Peyer's patch (tissue), 4 donors: ENCODE measurements at regions not wholly inside any gene's neighbourhood (a gene's known extent, or its start where the extent isn't known, plus 50 kb on each side); places are given as distances from the start of the nearest gene placed in this dataset.

ENCODE experiments used
- DNase-seq, 3 donors: peaks; one replicate each; pipeline ENCODE4 v3.0.0-alpha.2; 2017 to 2019
- H3K27ac ChIP-seq, 4 donors: fragments of 200-600 bp; sonication (generic); one replicate each; pipeline ENCODE4 v1.5.1; 2016 to 2019
- H3K27me3 ChIP-seq, 2 donors: fragments of 200-600 bp; sonication (generic); one replicate each; pipeline ENCODE4 v1.5.1; 2019
- H3K36me3 ChIP-seq, 3 donors: fragments of 200-600 bp; sonication (generic); one replicate each; pipeline ENCODE4 v1.5.1; 2016 to 2019
- H3K4me1 ChIP-seq, 4 donors: fragments of 200-600 bp; sonication (generic); one replicate each; pipeline ENCODE4 v1.5.1; 2016 to 2019
- H3K4me3 ChIP-seq, 4 donors: fragments of 200-600 bp; sonication (generic); 1 replicate in 3 of 4; 2 replicates in 1 of 4; pipeline ENCODE4 v1.5.1; 2016 to 2019; ENCODE audit warnings: mild to moderate bottlenecking in 1 of 4
- H3K9me3 ChIP-seq, 4 donors: fragments of 200-600 bp; sonication (generic); one replicate each; pipeline ENCODE4 v1.5.1; 2016 to 2019; ENCODE audit warnings: mild to moderate bottlenecking in 1 of 4
- POLR2A ChIP-seq, 2 donors: fragments of 450-650 bp; IDR thresholded peaks; one replicate each; pipeline ENCODE4 v1.5.1; 2017; ENCODE audit warnings: antibody characterized with exemption in 2 of 2, mild to moderate bottlenecking in 2 of 2, moderate library complexity in 2 of 2
- TF ChIP-seq, protein P1 (sequence below), 6 experiments: fragments of 450-650 bp in 4 of 6; fragments of 200-600 bp in 2 of 6; sonication (generic) in 1 of 6; IDR thresholded peaks; one replicate each; pipeline ENCODE4 v1.5.1; 2017 to 2019; ENCODE audit warnings: antibody characterized with exemption in 6 of 6, mild to moderate bottlenecking in 3 of 6, moderate library complexity in 1 of 6

GRCh38 chr3:165529451-165529850, 307.8 kb downstream of the BCHE start:
- Histone ChIP-seq H3K36me3 (no peaks in the 10 kb centered on the region), H3K27me3 (no peaks in the 10 kb centered on the region), H3K27ac (no peak overlapping the region), H3K9me3 (no peaks in the 10 kb centered on the region), H3K4me1 (no peaks in the 10 kb centered on the region), H3K4me3 (no peak overlapping the region)
- DNase-seq = no peak
- TF ChIP-seq, protein P1, sequence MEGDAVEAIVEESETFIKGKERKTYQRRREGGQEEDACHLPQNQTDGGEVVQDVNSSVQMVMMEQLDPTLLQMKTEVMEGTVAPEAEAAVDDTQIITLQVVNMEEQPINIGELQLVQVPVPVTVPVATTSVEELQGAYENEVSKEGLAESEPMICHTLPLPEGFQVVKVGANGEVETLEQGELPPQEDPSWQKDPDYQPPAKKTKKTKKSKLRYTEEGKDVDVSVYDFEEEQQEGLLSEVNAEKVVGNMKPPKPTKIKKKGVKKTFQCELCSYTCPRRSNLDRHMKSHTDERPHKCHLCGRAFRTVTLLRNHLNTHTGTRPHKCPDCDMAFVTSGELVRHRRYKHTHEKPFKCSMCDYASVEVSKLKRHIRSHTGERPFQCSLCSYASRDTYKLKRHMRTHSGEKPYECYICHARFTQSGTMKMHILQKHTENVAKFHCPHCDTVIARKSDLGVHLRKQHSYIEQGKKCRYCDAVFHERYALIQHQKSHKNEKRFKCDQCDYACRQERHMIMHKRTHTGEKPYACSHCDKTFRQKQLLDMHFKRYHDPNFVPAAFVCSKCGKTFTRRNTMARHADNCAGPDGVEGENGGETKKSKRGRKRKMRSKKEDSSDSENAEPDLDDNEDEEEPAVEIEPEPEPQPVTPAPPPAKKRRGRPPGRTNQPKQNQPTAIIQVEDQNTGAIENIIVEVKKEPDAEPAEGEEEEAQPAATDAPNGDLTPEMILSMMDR (IDR thresholded peaks at IDR 0.05) = no peak
- TF ChIP-seq POLR2A (IDR thresholded peaks at IDR 0.05) = no peak

DNA sequence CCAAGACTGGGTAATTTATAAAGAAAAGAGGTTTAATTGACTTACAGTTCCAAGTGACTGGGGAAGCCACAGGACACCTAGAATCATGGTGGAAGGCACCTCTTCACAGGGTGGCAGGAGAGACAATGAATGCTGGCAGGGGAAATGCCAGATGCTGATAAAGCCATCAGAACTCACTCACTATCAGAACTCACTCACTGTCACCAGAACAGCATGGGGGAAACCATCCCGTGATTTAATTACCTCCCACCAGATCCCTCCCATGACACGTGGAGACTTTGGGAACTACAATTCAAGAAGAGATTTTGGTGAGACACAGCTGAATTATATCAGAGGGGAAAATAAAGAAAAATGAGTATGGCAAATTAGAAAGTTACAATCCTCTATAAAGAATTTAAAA, 310.9 kb downstream of the BCHE start:
- no peaks in the 10 kb centered on the region for H3K4me1 ChIP-seq
- no peak overlapping the region for H3K27ac ChIP-seq
- H3K9me3 ChIP-seq = no peaks in the 10 kb centered on the region
- no peaks in the 10 kb centered on the region for H3K27me3 ChIP-seq
- no peak overlapping the region for H3K4me3 ChIP-seq
- no peak for DNase-seq
- no peaks in the 10 kb centered on the region for H3K36me3 ChIP-seq
- TF ChIP-seq, protein P1 (IDR thresholded peaks at IDR 0.05) = no peak
- TF ChIP-seq POLR2A (IDR thresholded peaks at IDR 0.05) = no peak

GRCh38 chr3:165523801-165524200, 313.4 kb downstream of the BCHE start:
- TF ChIP-seq, protein P1 (IDR thresholded peaks at IDR 0.05) = no peak
- TF ChIP-seq POLR2A (IDR thresholded peaks at IDR 0.05) = no peak
- no peaks in the 10 kb centered on the region for H3K27me3 ChIP-seq
- no peak overlapping the region for H3K27ac ChIP-seq
- DNase-seq = no peak
- no peaks in the 10 kb centered on the region for H3K9me3 ChIP-seq
- H3K4me3 ChIP-seq = no peak overlapping the region
- no peaks in the 10 kb centered on the region for H3K4me1 ChIP-seq
- no peaks in the 10 kb centered on the region for H3K36me3 ChIP-seq

GRCh38 chr3:165522386-165522785, 314.8 kb downstream of the BCHE start:
- DNase-seq = no peak
- Histone ChIP-seq H3K27me3 (no peaks in the 10 kb centered on the region), H3K4me3 (no peak overlapping the region), H3K36me3 (no peaks in the 10 kb centered on the region), H3K9me3 (no peaks in the 10 kb centered on the region), H3K4me1 (no peaks in the 10 kb centered on the region), H3K27ac (no peak overlapping the region)
- TF ChIP-seq, protein P1 (IDR thresholded peaks at IDR 0.05) = no peak
- TF ChIP-seq POLR2A (IDR thresholded peaks at IDR 0.05) = no peak

DNA sequence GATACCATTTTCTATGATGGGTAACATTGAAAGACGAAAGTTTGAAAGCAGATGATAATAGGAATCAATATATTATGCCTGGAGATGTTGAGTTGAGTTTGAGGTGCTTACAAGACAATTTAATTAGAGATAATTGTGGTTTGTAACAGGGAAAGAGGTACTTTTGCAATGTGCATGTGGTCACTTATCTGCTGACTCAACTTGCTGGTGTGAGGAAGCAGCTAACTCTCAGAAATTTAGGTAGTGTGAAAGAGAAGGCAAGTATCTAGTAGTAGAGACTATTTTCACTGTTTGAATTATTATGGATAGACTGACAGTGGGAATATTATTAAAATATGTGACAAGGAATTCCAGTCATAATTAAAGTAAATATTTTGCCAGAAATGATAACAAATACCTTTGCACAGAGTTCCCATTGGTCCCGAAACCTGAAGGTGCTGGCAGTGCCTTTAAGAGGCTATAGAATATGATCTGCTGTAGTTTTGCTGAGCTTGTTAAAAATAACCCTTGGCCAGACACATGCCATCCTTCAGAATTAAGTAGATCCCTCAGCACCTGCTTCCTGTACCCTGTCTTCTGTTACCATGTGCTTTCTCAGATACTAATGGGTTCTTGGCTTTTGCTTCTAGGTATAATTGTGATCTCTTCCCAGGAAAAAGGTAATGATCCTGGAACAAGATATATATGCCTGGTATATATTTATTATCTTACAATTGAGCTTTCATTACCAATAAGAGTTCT, 315.9 kb downstream of the BCHE start:
- no peak for TF ChIP-seq POLR2A (IDR thresholded peaks at IDR 0.05)
- TF ChIP-seq, protein P1 (IDR thresholded peaks at IDR 0.05) = no peak
- Histone ChIP-seq H3K27me3 (no peaks in the 10 kb centered on the region), H3K9me3 (no peaks in the 10 kb centered on the region), H3K4me1 (no peaks in the 10 kb centered on the region), H3K36me3 (no peaks in the 10 kb centered on the region), H3K4me3 (no peak overlapping the region), H3K27ac (no peak overlapping the region)
- DNase-seq = no peak
